SU-DHL-6 (cell line): ENCODE measurements at regions not wholly inside any gene's neighbourhood (a gene's known extent, or its start where the extent isn't known, plus 50 kb on each side); places are given as distances from the start of the nearest gene placed in this dataset.
"Not testable (repeated sequence)": the region's sequence is repeated elsewhere in the genome, so short reads cannot be mapped to it uniquely, and the experiment has no call there.

Source experiments
- H2AFZ ChIP-seq: fragments of 200-600 bp; sonication (generic); 2 replicates; pipeline ENCODE4 v1.6.1; 2014; ENCODE audit warnings: low read depth, mild to moderate bottlenecking, moderate library complexity, mixed read lengths, antibody characterized with exemption, low read length; ENCODE audit not compliant: severe bottlenecking
- H3F3A ChIP-seq: fragments of 200-600 bp; shearing (Covaris generic); 2 replicates; pipeline ENCODE4 v1.6.0; 2016; ENCODE audit warnings: antibody characterized with exemption, mild to moderate bottlenecking; ENCODE audit not compliant: insufficient read depth
- H3K27ac ChIP-seq: fragments of 200-600 bp; sonication (generic); 2 replicates; pipeline ENCODE4 v1.5.1; 2016; ENCODE audit warnings: low read depth, mild to moderate bottlenecking, low read length, moderate library complexity, mixed read lengths
- H3K27me3 ChIP-seq: fragments of 200-600 bp; sonication (generic), shearing (Covaris generic); 2 replicates; pipeline ENCODE4 v1.6.0; 2014; ENCODE audit warnings: mild to moderate bottlenecking, low read length
- H3K36me3 ChIP-seq: fragments of 200-600 bp; sonication (generic); 2 replicates; pipeline ENCODE4 v1.6.1; 2014; ENCODE audit warnings: mild to moderate bottlenecking, low read length, mixed read lengths
- H3K4me2 ChIP-seq: fragments of 300-600, 200-600 bp; shearing (Covaris generic), sonication (generic); 2 replicates; pipeline ENCODE4 v1.6.0; 2014; ENCODE audit warnings: low read length, low read depth, mild to moderate bottlenecking; ENCODE audit not compliant: poor library complexity, severe bottlenecking
- H3K4me3 ChIP-seq: fragments of 200-600 bp; sonication (generic); 2 replicates; pipeline ENCODE4 v1.5.1; 2014; ENCODE audit warnings: antibody characterized with exemption, low read length, mild to moderate bottlenecking, mixed read lengths; ENCODE audit not compliant: insufficient read depth, poor library complexity, severe bottlenecking
- H3K79me2 ChIP-seq: fragments of 200-600 bp; sonication (generic); 2 replicates; pipeline ENCODE4 v1.6.1; 2014; ENCODE audit warnings: mild to moderate bottlenecking, low read length, moderate library complexity; ENCODE audit not compliant: insufficient read depth
- H3K9ac ChIP-seq: fragments of 200-600 bp; sonication (generic); 2 replicates; pipeline ENCODE4 v1.7.0; 2014; ENCODE audit warnings: mild to moderate bottlenecking, low read length
- H3K9me2 ChIP-seq: fragments of 200-600 bp; sonication (generic); replicated peaks from 2 replicates; pipeline ENCODE4 v1.6.1; 2014; ENCODE audit warnings: low read length; ENCODE audit not compliant: insufficient read depth
- H3K9me3 ChIP-seq: fragments of 200-600 bp; sonication (generic); 2 replicates; pipeline ENCODE4 v1.6.1; 2014; ENCODE audit warnings: low read length, mixed read lengths; ENCODE audit not compliant: insufficient read depth
- H4K20me1 ChIP-seq: fragments of 200-600 bp; sonication (generic); 2 replicates; pipeline ENCODE4 v1.6.1; 2014; ENCODE audit warnings: low read depth, mild to moderate bottlenecking, antibody characterized with exemption, low read length, moderate library complexity, mixed read lengths
- CTCF ChIP-seq: fragments of 200-600 bp; sonication (generic); IDR thresholded peaks from one replicate; pipeline ENCODE4 v1.5.1; 2017; ENCODE audit warnings: antibody characterized with exemption, mild to moderate bottlenecking, low read length, moderate library complexity; ENCODE audit not compliant: insufficient read depth, poor library complexity, severe bottlenecking
- EZH2phosphoT487 ChIP-seq: fragments of 200-600 bp; sonication (generic), shearing (Covaris generic); conservative IDR thresholded peaks from 2 replicates; pipeline ENCODE4 v1.6.1; 2018; ENCODE audit warnings: mild to moderate bottlenecking, antibody characterized with exemption, low read length, moderate library complexity, mixed read lengths

DNA sequence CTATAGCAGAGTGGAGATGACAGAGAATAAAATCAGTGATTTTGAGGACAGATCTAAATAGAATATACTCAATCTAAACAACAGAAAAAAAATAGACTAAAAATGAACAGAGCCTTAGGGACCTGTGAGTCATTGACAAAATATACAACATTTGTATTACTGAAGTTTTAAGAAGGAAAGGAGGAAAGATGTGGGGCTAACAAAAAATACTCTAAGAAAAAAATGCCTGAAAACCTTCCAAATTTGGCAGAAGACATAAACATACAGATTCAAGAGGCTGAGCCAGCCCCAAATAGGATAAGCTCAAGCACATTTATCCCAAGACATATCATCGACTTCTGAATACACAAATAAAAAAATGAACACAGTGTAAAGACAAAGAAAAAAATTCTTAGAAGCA is 123.6 kb upstream of the INTU start:
- H3K27ac ChIP-seq: no peak overlapping the region
- H3K36me3 ChIP-seq: no peaks in the 10 kb centered on the region
- H4K20me1 ChIP-seq: no peaks in the 10 kb centered on the region
- no peaks in the 10 kb centered on the region for H3F3A ChIP-seq
- H3K9me3 ChIP-seq: no peaks in the 10 kb centered on the region
- H3K79me2 ChIP-seq: no peaks in the 10 kb centered on the region
- TF ChIP-seq EZH2phosphoT487 (no peak), CTCF (no peak)
- no peaks in the 10 kb centered on the region for H3K27me3 ChIP-seq
- no peak overlapping the region for H3K9ac ChIP-seq
- H3K9me2 ChIP-seq: no peaks in the 10 kb centered on the region
- no peak overlapping the region for H2AFZ ChIP-seq
- H3K4me2 ChIP-seq: no peak overlapping the region
- no peak overlapping the region for H3K4me3 ChIP-seq

- H3K9ac ChIP-seq, H3F3A ChIP-seq, H3K36me3 ChIP-seq, H3K27ac ChIP-seq, H3K9me3 ChIP-seq, H3K9me2 ChIP-seq, H3K4me2 ChIP-seq, H3K27me3 ChIP-seq, H3K4me3 ChIP-seq, H2AFZ ChIP-seq, H3K79me2 ChIP-seq, H4K20me1 ChIP-seq: not testable (repeated sequence)
Observed at GRCh38 chr4:127512672-127513071, 120.1 kb upstream of the INTU start.

DNA sequence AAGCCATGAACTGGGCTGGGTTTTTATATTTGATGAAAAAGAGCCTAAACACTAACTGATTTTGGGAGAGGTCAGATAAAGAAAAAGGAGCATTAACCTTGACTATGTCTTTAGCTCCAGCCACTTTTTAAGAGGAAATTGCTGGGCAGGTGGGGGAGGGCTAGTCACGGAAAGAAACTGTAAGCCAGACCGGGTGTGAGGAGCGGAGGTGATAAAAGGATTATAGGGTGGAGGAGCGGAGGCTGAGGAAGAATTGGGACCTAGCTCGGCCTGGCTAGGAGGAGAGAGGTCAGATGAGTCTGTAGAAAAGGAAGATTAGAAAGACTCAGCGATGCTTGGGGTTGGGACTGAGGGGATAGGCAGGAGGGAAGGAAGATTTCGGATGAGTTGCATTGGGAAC is 117.5 kb upstream of the INTU start:
- H3K27ac ChIP-seq, H3K9me3 ChIP-seq, H3F3A ChIP-seq, H3K36me3 ChIP-seq, H3K4me3 ChIP-seq, H3K79me2 ChIP-seq, H4K20me1 ChIP-seq, H3K9ac ChIP-seq, H3K4me2 ChIP-seq, H2AFZ ChIP-seq, H3K9me2 ChIP-seq, H3K27me3 ChIP-seq: not testable (repeated sequence)

DNA sequence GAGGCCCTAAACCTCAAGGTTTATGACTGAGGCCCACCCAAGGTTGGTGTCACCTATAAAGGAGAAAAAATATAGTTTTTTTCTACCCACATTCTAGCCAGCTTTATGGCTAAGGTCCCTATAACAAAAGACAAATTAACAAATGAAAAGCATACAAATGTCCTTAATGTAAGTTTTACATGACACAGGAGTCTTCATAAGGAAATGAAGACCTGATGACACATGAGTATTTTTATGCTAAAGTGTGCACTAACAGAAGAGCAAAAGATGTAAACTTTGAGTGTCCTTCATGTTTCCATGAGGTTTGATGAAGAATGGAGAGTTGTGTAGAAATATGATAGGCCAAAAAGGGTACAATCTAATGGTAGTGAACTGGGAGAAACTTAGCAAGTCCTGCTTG is 114.7 kb upstream of the INTU start:
- Histone ChIP-seq H4K20me1 (no peaks in the 10 kb centered on the region), H3K9me3 (no peaks in the 10 kb centered on the region), H3K27me3 (no peaks in the 10 kb centered on the region), H3K79me2 (no peaks in the 10 kb centered on the region), H3K4me2 (no peak overlapping the region), H3K4me3 (no peak overlapping the region), H3K27ac (no peak overlapping the region), H3K36me3 (no peaks in the 10 kb centered on the region), H2AFZ (no peak overlapping the region), H3F3A (no peaks in the 10 kb centered on the region), H3K9me2 (no peaks in the 10 kb centered on the region), H3K9ac (no peak overlapping the region)
- no peak for TF ChIP-seq CTCF
